ENCODE measurements at regions not wholly inside any gene's neighbourhood (a gene's known extent, or its start where the extent isn't known, plus 50 kb on each side); places are given as distances from the start of the nearest gene placed in this dataset.

DNA sequence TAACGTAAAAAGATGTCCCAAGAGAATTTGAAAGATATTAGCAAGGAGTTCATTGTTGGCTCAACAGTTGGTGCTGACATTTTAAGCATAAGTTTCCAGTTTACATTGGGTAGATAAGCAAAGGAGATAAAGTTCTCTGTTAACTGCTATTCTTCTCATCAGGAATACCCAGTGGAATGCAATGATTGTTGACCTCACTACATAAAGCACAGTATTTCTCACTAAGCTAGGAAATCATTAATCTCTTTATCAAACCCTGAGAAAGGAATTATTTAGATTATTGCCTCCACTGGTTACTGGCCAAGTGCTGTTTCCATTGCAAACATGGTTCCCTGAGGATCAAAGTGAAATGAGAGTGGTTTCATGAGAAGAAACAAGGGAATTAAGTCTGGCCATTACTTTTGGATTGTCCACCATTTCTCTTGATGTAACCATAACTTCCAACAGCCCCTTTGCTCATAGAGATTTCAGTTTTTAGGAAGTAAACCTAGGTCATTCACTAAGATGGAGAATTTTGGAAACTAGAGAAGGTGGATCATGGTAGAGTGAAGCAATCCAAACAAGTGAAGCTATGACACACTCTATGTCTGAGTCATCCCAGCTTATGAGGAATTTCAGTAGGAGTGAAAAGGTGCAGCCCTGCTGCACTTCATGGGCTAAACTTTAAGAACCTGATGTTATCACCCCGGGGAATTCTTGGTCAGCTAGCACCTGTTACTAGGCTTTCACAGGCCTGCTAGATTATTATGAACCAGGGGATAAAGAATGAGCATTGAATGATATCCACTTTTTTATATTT, 163.4 kb downstream of the AREG start:
- ChIA-PET CTCF (no interaction called here), POLR2A (no interaction called here)

DNA sequence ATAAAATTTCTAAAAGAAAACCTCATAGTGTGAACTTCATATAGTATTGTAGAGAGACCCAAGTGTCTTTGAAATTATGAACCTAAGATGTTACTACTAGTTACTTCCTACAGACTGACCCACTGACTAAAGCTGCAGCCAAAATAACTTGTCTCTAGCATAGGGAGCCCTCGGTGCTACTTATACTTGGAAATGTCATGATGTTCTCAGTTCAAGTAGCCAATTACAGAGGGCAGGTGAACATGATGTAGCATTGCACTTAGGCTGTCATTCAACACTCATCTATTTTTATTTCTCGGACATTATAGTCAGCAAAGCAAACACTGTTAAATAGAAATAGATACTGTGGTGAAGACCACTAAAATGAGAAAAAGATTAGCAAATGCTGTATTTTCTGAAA, 165.6 kb downstream of the AREG start:
- CTCF ChIA-PET: no interaction called here
- POLR2A ChIA-PET: no interaction called here

DNA sequence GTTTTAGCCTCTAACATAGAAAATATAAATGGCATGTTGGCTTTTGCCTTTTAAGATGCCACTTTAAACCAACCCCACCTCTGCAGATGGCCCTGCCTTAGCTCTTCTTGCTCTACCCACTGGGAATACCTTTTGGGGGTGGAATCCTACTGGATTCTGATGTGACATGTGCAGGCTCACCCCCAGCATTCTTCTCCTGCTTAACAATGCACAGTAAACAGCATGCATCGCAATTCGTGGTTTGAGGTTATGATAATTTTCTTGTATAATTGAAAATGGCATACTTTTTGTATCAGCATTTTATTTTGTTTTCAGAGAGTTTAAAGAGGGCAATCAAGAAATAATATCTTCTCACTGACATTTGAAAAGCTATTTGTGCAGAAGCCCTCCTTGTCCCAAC, 167.9 kb downstream of the AREG start:
- CTCF ChIA-PET: no interaction called here
- POLR2A ChIA-PET: no interaction called here

DNA sequence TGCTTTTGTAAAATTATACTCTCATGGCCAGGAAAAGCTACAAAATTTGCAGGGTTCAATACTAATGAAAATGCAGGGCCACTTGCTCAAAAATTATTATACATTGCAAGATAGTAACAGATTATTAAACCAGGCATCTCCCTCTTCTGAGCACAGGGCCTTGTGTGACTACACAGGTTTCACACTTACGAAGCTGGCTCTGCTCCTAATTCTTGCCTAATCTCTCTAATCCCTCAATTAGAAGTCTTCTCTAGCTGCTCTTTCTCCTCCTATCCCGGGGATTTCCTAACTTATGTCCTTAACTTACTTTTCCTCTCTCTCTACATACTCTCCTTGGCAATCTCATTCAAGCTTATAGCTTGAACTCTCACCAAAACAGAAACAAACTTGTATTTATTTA, 168.3 kb downstream of the AREG start:
- CTCF ChIA-PET: interaction anchor here (0.6 kb wide), 1 partner anchor 866 kb away, joined by 3 read pairs; no protein-coding TSS in a partner anchor

DNA sequence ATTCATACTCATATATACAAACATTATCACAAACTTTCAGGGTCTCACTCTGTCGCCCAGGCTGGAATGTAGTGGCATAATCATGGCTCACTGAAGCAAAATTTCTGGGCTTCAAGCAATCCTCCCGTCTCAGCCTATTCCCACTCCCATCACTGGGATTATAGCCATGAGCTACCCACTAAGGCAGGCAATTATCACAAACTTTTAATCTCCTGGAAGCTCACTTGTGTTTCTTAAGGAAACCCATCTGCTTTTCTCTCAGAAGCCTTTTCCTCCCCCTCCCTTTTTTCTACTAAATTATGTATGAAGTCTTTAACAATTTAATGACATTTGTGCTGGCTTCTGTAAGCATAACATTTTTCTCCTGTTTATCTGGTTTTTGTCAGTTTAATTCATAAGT, 170.5 kb downstream of the AREG start:
- POLR2A ChIA-PET: no interaction called here
- CTCF ChIA-PET: no interaction called here

More for the DNA sequence above, 168.3 kb downstream of the AREG start:
- POLR2A ChIA-PET: no interaction called here

DNA sequence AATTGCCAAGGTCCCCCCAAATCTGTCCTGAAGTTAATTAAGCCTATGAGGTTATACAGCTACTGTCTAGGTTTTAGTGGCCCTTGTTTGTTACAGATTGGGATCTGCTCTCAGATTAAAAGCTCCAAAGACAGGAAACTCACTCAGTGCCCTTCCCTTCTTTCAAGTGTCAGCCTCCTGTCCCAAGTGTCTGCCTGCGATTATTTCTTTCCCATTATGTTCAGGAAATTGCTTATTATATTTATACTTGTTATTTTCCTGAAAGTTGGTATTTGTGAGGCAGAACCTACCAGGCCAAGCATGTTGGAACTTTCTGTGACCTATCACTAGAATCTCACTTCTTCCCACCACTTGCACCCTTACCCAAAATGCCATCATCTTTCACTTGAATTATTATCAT, 173.2 kb downstream of the AREG start:
- POLR2A ChIA-PET: no interaction called here

DNA sequence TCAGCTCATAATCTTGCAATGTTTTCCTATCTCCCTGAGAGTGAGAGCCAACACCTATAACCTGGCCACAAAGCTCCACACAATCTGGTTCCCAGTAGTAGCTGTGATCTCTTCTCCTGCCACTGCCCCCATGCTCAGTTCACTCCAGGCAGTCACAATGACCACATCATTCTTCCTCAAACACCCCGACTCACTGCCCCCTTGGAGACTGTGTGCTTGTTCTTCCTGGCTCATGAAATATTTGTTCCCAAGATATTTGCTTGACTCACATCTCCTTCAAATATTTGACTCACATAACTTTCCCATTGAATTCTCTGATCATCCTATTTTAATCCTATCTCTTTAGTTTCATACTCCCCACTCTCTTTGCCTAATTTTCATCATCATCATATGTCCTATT, 173.7 kb downstream of the AREG start:
- CTCF ChIA-PET: no interaction called here
- POLR2A ChIA-PET: no interaction called here

More for the DNA sequence above, 173.2 kb downstream of the AREG start:
- CTCF ChIA-PET: no interaction called here

DNA sequence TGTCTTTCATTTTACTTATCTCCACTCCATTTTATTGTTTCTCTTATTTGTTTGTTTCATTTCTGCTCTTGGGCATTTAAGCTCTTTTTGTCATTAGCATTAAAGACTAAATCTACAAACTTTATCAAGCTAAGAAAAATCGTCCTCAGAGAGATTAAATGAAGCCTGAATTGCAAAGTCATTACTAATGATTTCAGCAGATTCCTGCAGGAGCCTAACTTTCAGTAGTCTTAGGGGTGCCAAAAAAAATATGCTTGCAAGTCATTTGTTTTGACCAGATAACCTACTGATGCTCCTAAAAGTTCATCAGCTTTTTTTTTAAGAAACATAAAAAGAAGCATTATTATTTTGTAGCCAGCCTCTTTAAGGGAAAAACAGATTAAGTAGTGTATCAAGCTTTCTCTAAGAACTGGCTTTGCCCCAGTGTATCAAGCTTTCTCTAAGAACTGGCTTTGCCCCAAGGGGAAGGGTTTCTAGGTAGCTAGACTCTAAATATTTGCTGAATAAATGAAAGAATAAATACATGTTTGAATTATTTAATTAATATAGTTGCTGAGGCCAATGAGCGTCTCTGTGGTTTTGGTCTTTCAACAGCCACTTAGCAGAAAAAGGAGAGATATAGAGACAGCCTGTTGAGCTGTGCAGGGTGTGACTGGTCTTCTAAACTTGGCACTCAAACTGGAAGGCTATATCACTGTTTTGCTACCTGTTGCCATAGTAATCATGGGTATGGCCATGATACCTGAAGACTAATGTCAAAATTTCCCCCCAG, 174.2 kb downstream of the BTC start:
- ChIA-PET POLR2A (no interaction called here), CTCF (no interaction called here)

DNA sequence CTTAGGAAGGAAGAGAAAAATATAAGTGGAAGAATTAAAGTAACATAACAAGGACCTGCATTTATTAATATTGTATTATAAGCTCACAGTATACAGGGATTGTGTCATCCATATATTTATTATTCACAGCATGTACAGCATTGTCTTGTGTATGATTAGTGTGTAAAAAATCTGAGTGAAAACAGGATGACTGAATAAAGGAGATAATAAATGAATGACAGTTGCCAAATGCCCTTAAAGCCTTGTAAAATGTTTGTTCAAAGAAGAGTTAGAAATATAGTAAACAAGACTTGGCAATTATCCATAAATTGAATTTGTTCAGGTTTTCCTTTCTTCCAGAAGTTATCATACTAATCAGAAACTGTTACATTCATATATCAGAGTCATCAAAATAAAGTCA, 172.7 kb downstream of the BTC start:
- ChIA-PET POLR2A (no interaction called here), CTCF (no interaction called here)

DNA sequence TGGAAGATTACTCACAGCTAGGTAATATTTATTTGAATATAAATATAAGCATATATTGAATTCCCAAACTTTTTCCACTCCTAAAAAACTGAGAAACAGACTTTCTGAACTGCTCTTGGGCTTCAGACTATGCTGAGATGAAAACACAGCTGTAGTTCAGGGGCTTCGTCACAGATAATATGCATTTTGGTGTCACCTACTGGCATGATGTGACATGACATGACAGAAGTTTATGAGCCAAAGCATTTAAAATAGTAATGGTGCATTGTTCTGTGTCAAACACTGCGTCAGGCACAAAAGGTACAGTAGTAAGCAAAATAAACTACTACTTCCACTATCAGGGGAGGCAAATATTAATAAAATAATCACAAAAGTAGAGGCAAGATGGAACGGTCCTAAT, 171.3 kb downstream of the BTC start:
- POLR2A ChIA-PET: no interaction called here
- CTCF ChIA-PET: no interaction called here

DNA sequence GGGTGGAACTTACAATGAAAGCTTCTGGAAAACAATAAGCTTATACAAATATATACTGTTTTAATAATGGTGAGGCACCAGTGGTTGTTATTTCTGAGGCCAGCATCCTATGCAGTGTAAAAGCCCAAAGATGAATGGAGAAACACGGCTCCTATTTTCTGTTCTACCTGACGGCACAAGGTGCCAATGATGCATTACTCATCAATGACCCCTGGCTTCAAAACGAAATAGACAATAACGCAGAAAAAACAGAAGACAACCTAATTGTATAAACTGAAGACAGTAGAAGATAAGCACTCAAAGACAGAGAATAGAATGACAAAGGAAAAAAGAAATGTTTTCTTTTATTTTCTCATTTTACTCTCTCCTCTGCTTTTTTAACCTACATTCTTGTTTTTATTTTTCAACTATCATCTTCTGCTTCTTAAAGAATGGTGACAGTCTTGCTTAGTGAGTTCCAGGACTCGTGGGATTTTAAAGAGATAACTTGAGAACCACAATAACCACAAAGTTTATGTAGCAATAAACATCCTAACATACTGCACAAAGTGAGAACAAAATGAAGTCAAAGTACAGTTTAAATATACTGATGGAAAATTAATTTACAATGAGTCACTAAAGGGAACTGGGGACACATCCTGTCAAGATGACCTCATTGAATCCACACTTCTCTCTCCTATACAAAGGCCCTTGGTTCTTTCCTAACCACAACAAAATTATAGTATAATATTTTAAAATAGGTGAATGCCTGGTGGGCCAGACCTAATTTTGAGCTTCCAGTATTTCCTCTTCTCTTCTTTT, 169.8 kb downstream of the BTC start:
- POLR2A ChIA-PET: no interaction called here
- CTCF ChIA-PET: no interaction called here

DNA sequence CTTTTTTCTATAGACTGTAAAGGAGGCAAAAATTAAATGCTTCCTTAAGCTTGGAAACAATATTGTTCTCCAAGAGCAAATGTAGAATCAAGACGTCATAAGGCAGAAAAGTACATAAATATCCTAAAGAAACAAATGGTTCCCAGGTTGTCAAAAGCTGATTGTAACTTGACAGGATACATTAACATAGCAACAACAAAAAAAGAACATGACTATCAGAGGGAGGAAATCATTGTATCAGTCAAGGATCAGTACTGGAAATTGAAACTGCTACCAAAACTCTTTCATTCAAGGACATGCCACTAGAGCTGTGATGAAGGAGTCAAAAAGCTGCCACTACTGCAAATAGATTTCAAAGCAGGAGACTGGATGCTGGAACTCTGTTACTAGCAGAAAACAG, 168.3 kb downstream of the BTC start:
- ChIA-PET POLR2A (no interaction called here), CTCF (no interaction called here)

DNA sequence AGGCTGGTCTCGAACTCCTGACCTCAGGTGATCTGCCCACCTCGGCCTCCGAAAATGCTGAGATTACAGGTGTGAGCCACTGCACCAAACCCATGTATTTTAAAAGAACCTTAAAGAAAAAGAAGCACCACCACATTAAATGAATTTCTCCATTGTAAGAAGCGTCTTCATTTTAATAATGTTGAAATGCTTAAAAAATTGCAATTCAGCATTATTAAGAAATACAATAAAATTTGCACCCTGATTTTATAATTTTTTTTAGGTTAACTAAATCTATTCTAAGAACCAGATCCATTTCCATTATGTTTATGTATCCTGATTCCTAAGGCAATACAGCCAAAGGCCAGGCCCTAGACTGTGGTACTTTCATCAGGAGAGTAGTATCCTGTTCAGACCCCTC, 167.2 kb downstream of the BTC start:
- POLR2A ChIA-PET: no interaction called here
- CTCF ChIA-PET: no interaction called here

DNA sequence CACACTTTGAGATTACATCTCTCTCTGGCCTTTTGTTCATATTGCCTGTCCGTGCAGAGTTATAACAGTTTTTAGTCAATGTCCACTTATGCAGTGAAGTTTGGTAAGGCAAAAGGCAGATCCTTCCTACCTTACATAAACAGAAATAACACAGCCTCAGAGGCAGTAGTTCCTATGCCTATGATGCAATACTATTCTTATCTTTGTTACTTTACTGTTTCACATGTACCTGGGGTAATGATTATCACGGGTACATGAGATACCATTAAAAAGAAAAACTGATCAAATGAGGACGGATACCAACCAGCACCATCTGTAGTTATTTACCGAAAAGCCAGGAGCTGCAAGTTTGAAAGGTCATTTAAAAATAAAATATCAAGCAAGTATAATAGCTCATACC, 166.8 kb downstream of the BTC start:
- ChIA-PET POLR2A (no interaction called here), CTCF (no interaction called here)

DNA sequence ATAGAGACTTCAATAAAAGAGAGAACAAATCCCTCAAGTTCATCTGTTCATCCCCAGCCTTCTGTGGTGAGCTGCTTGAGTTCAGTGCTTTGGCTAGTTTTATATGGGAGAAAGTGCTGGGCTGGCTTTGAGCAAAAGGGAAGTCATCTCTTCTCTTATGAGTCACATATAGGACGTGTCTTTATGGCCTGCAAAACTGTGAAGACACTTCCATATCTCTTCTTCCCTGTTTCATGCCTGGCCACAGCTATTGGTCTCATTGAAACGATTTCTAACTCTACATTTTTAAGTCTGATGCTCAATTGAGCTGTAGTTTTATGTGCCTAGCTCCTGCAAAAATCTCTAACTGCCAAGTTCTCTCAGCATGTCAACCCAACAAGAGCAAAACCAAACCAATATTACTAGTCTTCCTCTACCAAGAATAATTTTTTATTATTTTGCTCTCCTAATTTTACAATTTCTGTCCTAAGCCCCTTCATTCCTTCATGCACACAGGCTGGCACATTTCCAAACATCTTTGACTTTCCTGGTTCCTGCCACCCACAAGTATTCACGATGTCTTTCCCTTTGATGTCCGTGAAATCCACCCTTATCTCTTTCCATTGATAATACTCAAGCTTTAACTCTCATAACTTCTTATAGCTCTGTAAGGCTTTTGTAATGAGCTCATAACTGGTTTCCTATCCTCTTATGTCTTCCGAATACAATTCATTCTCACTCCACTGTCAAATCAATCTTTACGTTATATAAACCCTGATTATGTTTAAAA, 165.3 kb downstream of the BTC start:
- CTCF ChIA-PET: no interaction called here
- POLR2A ChIA-PET: no interaction called here

DNA sequence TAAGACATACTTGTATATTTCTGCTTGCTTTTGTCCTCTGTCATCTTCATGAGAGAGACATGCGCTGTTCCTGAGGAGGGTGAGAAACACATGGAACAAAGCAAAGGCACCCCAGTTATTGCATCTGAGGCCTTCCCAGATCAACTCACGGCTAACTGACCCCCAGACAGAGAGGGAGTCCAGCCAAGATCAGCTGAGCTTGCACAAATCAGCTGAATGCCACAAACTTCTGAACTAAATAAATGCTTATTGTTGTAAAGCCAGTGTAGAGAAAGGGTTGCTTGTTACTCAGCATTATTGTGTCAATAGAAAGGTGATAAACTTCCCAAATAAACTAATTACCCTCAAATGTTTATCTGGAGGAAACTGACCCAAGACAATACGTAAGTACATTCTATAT, 163.8 kb downstream of the BTC start:
- ChIA-PET POLR2A (no interaction called here), CTCF (no interaction called here)

DNA sequence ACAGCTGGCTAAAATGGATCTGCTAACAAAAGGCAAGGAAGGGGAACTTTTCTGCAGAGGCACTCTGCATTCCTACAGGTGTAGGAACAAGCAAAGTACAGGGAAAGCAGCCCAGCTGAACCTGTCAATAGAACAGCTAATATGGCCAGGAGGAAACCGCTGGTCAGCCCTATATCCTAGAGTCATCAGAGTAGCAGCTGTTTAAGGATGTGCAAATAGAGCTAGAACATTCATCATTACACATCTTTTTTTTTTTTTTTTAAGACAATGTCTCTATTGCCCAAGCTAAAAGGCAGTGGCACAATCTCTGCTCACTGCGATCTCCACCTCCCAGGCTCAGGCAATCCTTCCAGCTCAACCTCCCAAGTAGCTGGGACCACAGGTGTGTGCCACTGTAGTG, 163.0 kb downstream of the BTC start:
- ChIA-PET POLR2A (no interaction called here), CTCF (no interaction called here)

DNA sequence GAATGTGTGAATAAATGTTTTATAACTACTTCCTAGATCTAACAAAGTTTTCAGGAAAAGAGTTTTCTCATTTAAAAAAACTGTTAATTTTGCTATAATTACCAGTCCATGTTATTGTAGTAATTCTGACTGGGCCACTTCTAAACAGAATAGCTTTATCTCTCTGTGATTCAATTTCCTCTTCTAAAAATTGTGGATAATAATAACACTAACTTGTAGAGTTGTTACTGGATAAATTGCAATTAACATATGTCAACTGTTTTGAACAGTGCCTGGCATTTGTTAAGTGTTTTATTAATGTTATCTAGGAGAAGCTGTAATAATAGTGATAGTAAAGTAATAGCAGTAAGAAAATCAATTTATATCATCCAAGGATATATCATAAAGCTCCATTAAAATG, 162.3 kb downstream of the BTC start:
- CTCF ChIA-PET: no interaction called here
- POLR2A ChIA-PET: no interaction called here

DNA sequence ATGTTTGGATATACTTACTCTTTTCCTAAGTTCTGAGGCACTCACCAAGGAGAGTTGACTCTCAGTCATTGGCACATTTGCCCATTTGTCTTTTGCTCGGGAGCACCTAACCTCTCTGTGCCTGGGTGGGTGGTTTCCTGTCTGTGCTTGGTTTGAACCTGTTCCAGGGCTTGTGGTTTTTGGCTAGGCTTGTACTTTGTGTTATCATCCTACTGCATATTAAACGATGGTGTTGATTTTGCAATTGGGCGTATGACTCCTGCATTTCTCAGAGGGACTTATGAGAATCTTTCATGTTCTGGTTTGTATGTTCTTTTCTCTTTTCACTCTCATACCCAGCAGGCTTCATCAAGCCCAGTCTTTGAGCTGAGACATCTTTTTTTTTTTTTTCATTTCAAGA, 161.7 kb downstream of the BTC start:
- POLR2A ChIA-PET: no interaction called here
- CTCF ChIA-PET: no interaction called here

DNA sequence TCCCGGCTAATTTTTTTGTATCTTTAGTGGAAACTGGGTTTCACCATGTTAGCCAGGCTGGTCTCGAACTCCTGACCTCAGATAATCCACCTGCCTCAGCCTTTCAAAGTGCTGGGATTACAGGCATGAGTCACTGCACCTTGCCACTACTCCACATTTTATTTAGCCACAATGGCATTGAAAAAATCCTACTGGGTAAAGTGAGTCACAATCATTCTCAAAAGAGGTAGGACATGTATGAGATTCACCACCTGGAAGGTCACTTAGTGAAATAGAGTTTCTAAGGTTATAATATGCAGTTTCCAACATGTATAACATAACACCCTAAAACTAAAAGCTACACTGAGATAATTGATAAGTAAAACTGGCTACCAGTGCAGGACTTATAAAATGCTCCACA, 159.2 kb downstream of the BTC start:
- ChIA-PET CTCF (no interaction called here), POLR2A (no interaction called here)

Data from activated CD8-positive, alpha-beta memory T cell treated with anti-CD3 and anti-CD28 coated beads for 36 hours (primary cell).